Liver (tissue), 8 donors: ENCODE measurements at regions not wholly inside any gene's neighbourhood (a gene's known extent, or its start where the extent isn't known, plus 50 kb on each side); places are given as distances from the start of the nearest gene placed in this dataset.

ENCODE experiments used
- DNase-seq: peaks from one replicate; pipeline ENCODE4 v3.0.0-alpha.2; 2017; ENCODE audit warnings: low spot score
- H3K27ac ChIP-seq, 2 donors: one replicate each; pipeline ENCODE4 v1.7.0; 2013; ENCODE audit warnings: inconsistent platforms in 2 of 2, low read length in 2 of 2, control low read depth in 1 of 2, low read depth in 1 of 2, mild to moderate bottlenecking in 1 of 2
- H3K27me3 ChIP-seq, 4 donors: one replicate each; pipeline versions ENCODE4 v1.6.1 to v1.7.0; 2013; ENCODE audit warnings: low read length in 3 of 4, inconsistent platforms in 1 of 4, mild to moderate bottlenecking in 1 of 4, moderate library complexity in 1 of 4; ENCODE audit not compliant: control insufficient read depth in 4 of 4, insufficient read depth in 4 of 4
- H3K36me3 ChIP-seq, 4 donors: one replicate each; pipeline versions ENCODE4 v1.6.1 to v1.7.0; 2013; ENCODE audit warnings: low read length in 3 of 4, mild to moderate bottlenecking in 3 of 4, low read depth in 1 of 4, moderate library complexity in 1 of 4; ENCODE audit not compliant: control insufficient read depth in 4 of 4, insufficient read depth in 3 of 4
- H3K4me1 ChIP-seq, 4 donors: one replicate each; pipeline versions ENCODE4 v1.6.1 to v1.7.0; 2013; ENCODE audit warnings: low read length in 3 of 4, mild to moderate bottlenecking in 3 of 4, moderate library complexity in 1 of 4; ENCODE audit not compliant: control insufficient read depth in 4 of 4, insufficient read depth in 4 of 4
- H3K4me3 ChIP-seq, 3 donors: one replicate each; pipeline versions ENCODE4 v1.6.1 to v1.7.0; 2013; ENCODE audit warnings: low read length in 3 of 3, control low read depth in 1 of 3, low read depth in 1 of 3, mild to moderate bottlenecking in 1 of 3
- H3K9ac ChIP-seq, 2 donors: one replicate each; pipeline ENCODE4 v1.7.0; 2013; ENCODE audit warnings: low read length in 2 of 2, mild to moderate bottlenecking in 2 of 2, moderate library complexity in 2 of 2, control low read depth in 1 of 2, low read depth in 1 of 2
- H3K9me3 ChIP-seq, 4 donors: one replicate each; pipeline versions ENCODE4 v1.6.1 to v1.7.0; 2013; ENCODE audit warnings: low read length in 3 of 4; ENCODE audit not compliant: control insufficient read depth in 4 of 4
- ATF3 ChIP-seq: IDR thresholded peaks from 2 replicates; pipeline ENCODE4 v1.6.1; 2016; ENCODE audit warnings: antibody characterized with exemption
- EGR1 ChIP-seq, 2 donors: IDR thresholded peaks; 2 replicates each; pipeline ENCODE4 v1.6.1; 2016 to 2018; ENCODE audit warnings: antibody characterized with exemption in 2 of 2, low read depth in 2 of 2
- FOXA1 ChIP-seq: IDR thresholded peaks from 2 replicates; pipeline ENCODE4 v1.6.1; 2016; ENCODE audit warnings: antibody characterized with exemption
- FOXA2 ChIP-seq: IDR thresholded peaks from 2 replicates; pipeline ENCODE4 v1.6.1; 2016; ENCODE audit warnings: antibody characterized with exemption
- GABPA ChIP-seq, 2 donors: IDR thresholded peaks in 1 of 2; conservative IDR thresholded peaks in 1 of 2; 2 replicates each; pipeline ENCODE4 v1.6.1; 2016; ENCODE audit warnings: antibody characterized with exemption in 2 of 2, mild to moderate bottlenecking in 1 of 2, moderate library complexity in 1 of 2
- HNF4A ChIP-seq, 2 donors: conservative IDR thresholded peaks; 2 replicates each; pipeline ENCODE4 v1.6.1; 2016; ENCODE audit warnings: antibody characterized with exemption in 2 of 2, mild to moderate bottlenecking in 2 of 2
- HNF4G ChIP-seq: IDR thresholded peaks from 2 replicates; pipeline ENCODE4 v1.6.1; 2016; ENCODE audit warnings: antibody characterized with exemption
- JUND ChIP-seq, 2 donors: IDR thresholded peaks; 2 replicates each; pipeline ENCODE4 v1.6.1; 2016; ENCODE audit warnings: antibody characterized with exemption in 2 of 2
- NR2F2 ChIP-seq: IDR thresholded peaks from 2 replicates; pipeline ENCODE4 v1.6.1; 2016; ENCODE audit warnings: antibody characterized with exemption
- RAD21 ChIP-seq, 2 donors: IDR thresholded peaks; 2 replicates each; pipeline ENCODE4 v1.6.1; 2016; ENCODE audit warnings: antibody characterized with exemption in 2 of 2, mild to moderate bottlenecking in 2 of 2
- REST ChIP-seq: IDR thresholded peaks from 2 replicates; pipeline ENCODE4 v1.6.1; 2016; ENCODE audit warnings: antibody characterized with exemption, mild to moderate bottlenecking
- SP1 ChIP-seq: IDR thresholded peaks from 2 replicates; pipeline ENCODE4 v1.6.1; 2018; ENCODE audit warnings: antibody characterized with exemption, mild to moderate bottlenecking
- TAF1 ChIP-seq: conservative IDR thresholded peaks from 2 replicates; pipeline ENCODE4 v1.6.1; 2016; ENCODE audit warnings: antibody characterized with exemption, mild to moderate bottlenecking
- YY1 ChIP-seq: IDR thresholded peaks from 2 replicates; pipeline ENCODE4 v1.6.1; 2016; ENCODE audit warnings: antibody characterized with exemption, mild to moderate bottlenecking
- WGBS: extraction: QIAGEN DNeasy Blood & Tissue Kit; methylation state at CpG from one replicate; pipeline ENCODE4 v1.1.7; 2013; 5-methylcytosine and 5-hydroxymethylcytosine counted together
- TF ChIP-seq, protein P1 (sequence below): fragments of 150-350 bp; IDR thresholded peaks from 2 replicates; pipeline ENCODE4 v1.5.1; 2017; ENCODE audit warnings: improper control_type of control experiment, low read depth, low read length; ENCODE audit not compliant: missing input control
- TF ChIP-seq, protein P2 (sequence below): IDR thresholded peaks from 2 replicates; pipeline ENCODE4 v1.6.1; 2016; ENCODE audit warnings: antibody characterized with exemption
- TF ChIP-seq, protein P3 (sequence below): IDR thresholded peaks from 2 replicates; pipeline ENCODE4 v1.6.1; 2016; ENCODE audit warnings: antibody characterized with exemption
- donor health status: healthy.
- donor health status: healthy.
- donor health status: healthy.
- donor health status: healthy.
- donor health status: healthy.

DNA sequence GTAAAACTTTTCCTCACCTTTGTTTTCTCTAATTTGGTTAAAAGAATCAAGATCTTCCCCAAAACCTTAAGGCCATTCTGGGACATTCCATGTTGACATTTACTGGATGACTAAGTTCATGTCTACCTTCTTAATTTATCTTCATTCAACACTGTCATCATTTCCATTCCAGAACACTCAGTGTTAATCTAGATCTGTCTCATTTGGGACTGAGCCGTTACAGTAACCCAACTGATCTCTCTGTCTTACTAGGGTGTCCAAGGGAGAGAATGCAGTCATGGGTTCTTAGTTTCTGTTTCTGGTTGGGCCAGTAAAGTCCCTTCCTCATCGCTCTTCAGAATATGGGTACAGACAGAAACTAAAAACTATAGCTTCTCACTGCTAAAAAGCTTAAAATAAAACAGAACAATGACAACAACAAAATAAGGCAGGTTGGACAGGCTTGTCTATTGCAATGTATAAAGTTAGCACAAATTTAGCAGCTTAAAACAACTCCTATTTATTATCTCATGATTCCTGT, 144.8 kb downstream of the ASCL1 start:
- H3K4me1 ChIP-seq, result no peaks in the 10 kb centered on the region
- no peak for TF ChIP-seq GABPA (IDR thresholded peaks at IDR 0.05 in 1 of 2, conservative IDR thresholded peaks at IDR 0.05 in 1 of 2)
- TF ChIP-seq JUND (IDR thresholded peaks at IDR 0.05), result no peak
- no peak for TF ChIP-seq NR2F2
- no peak for TF ChIP-seq HNF4G
- TF ChIP-seq TAF1, result no peak
- TF ChIP-seq RAD21 (IDR thresholded peaks at IDR 0.05), result no peak
- TF ChIP-seq EGR1 (IDR thresholded peaks at IDR 0.05; ENCODE audit: low read depth in 2 of 2), result no peak
- no peak for TF ChIP-seq HNF4A (conservative IDR thresholded peaks at IDR 0.05)
- TF ChIP-seq YY1, result no peak
- TF ChIP-seq ATF3, result no peak
- no peak for TF ChIP-seq FOXA2
- no peak for TF ChIP-seq FOXA1
- TF ChIP-seq, protein P1, sequence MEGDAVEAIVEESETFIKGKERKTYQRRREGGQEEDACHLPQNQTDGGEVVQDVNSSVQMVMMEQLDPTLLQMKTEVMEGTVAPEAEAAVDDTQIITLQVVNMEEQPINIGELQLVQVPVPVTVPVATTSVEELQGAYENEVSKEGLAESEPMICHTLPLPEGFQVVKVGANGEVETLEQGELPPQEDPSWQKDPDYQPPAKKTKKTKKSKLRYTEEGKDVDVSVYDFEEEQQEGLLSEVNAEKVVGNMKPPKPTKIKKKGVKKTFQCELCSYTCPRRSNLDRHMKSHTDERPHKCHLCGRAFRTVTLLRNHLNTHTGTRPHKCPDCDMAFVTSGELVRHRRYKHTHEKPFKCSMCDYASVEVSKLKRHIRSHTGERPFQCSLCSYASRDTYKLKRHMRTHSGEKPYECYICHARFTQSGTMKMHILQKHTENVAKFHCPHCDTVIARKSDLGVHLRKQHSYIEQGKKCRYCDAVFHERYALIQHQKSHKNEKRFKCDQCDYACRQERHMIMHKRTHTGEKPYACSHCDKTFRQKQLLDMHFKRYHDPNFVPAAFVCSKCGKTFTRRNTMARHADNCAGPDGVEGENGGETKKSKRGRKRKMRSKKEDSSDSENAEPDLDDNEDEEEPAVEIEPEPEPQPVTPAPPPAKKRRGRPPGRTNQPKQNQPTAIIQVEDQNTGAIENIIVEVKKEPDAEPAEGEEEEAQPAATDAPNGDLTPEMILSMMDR, result no peak
- TF ChIP-seq SP1, result no peak
- TF ChIP-seq, protein P2, sequence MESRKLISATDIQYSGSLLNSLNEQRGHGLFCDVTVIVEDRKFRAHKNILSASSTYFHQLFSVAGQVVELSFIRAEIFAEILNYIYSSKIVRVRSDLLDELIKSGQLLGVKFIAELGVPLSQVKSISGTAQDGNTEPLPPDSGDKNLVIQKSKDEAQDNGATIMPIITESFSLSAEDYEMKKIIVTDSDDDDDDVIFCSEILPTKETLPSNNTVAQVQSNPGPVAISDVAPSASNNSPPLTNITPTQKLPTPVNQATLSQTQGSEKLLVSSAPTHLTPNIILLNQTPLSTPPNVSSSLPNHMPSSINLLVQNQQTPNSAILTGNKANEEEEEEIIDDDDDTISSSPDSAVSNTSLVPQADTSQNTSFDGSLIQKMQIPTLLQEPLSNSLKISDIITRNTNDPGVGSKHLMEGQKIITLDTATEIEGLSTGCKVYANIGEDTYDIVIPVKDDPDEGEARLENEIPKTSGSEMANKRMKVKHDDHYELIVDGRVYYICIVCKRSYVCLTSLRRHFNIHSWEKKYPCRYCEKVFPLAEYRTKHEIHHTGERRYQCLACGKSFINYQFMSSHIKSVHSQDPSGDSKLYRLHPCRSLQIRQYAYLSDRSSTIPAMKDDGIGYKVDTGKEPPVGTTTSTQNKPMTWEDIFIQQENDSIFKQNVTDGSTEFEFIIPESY, result no peak
- TF ChIP-seq REST, result no peak
- TF ChIP-seq, protein P3, sequence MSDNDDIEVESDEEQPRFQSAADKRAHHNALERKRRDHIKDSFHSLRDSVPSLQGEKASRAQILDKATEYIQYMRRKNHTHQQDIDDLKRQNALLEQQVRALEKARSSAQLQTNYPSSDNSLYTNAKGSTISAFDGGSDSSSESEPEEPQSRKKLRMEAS, result no peak
- H3K27me3 ChIP-seq, result no peaks in the 10 kb centered on the region
- no peak overlapping the region for H3K27ac ChIP-seq
- no peaks in the 10 kb centered on the region for H3K36me3 ChIP-seq
- H3K9me3 ChIP-seq, result no peaks in the 10 kb centered on the region
- no peak overlapping the region for H3K9ac ChIP-seq
- no peak overlapping the region for H3K4me3 ChIP-seq
- no peak for DNase-seq
- 85% methylated on average over 2 of the region's 2 CpGs for WGBS
